T-helper 2 cell treated with Interferon-gamma antibody and Interleukin-4, amounts not matched to agents 5 μg/mL and 100 μg/mL, for 36 hours (primary cell): ENCODE measurements at regions not wholly inside any gene's neighbourhood (a gene's known extent, or its start where the extent isn't known, plus 50 kb on each side); places are given as distances from the start of the nearest gene placed in this dataset.
"Not testable (repeated sequence)": the region's sequence is repeated elsewhere in the genome, so short reads cannot be mapped to it uniquely, and the experiment has no call there.

Experiments
- DNase-seq: peaks from one replicate; pipeline ENCODE4 v3.0.0; 2021; ENCODE audit warnings: low spot score
- H3K27ac Mint-ChIP-seq: one replicate; pipeline ENCODE4 v1.8.0; 2021; ENCODE audit warnings: mild to moderate bottlenecking, mixed read lengths
- H3K27me3 Mint-ChIP-seq: one replicate; pipeline ENCODE4 v1.8.0; 2021; ENCODE audit warnings: low read depth, mixed read lengths
- H3K36me3 Mint-ChIP-seq: one replicate; pipeline ENCODE4 v1.8.0; 2021; ENCODE audit warnings: low read depth, mixed read lengths
- H3K4me1 Mint-ChIP-seq: one replicate; pipeline ENCODE4 v1.8.0; 2021; ENCODE audit warnings: low read depth, mixed read lengths
- H3K4me3 Mint-ChIP-seq: one replicate; pipeline ENCODE4 v1.8.0; 2022; ENCODE audit warnings: mild to moderate bottlenecking, moderate library complexity, mixed read lengths
- H3K9me3 Mint-ChIP-seq: one replicate; pipeline ENCODE4 v1.8.0; 2021; ENCODE audit warnings: mixed read lengths

GRCh38 chr19:30066781-30067759 is 125.0 kb downstream of the URI1 start:
- Mint-ChIP-seq H3K4me1 (no peaks in the 10 kb centered on the region), H3K36me3 (no peaks in the 10 kb centered on the region), H3K27ac (no peak overlapping the region), H3K9me3 (no peaks in the 10 kb centered on the region), H3K27me3 (no peaks in the 10 kb centered on the region), H3K4me3 (no peak overlapping the region)
- no peak for DNase-seq

- H3K36me3 Mint-ChIP-seq: not testable (repeated sequence)
Observed at GRCh38 chr19:30067956-30068506, 126.0 kb downstream of the URI1 start.

GRCh38 chr19:30068528-30069395 is 126.7 kb downstream of the URI1 start:
- Mint-ChIP-seq H3K27ac (no peak overlapping the region), H3K4me1 (no peaks in the 10 kb centered on the region), H3K27me3 (no peaks in the 10 kb centered on the region), H3K36me3 (no peaks in the 10 kb centered on the region), H3K4me3 (no peak overlapping the region), H3K9me3 (no peaks in the 10 kb centered on the region)
- DNase-seq: no peak

More at GRCh38 chr19:30067956-30068506, 126.0 kb downstream of the URI1 start:
- not testable (repeated sequence) for H3K4me3 Mint-ChIP-seq, H3K9me3 Mint-ChIP-seq, H3K4me1 Mint-ChIP-seq, DNase-seq, H3K27me3 Mint-ChIP-seq, H3K27ac Mint-ChIP-seq

- no peak overlapping the region for H3K27ac Mint-ChIP-seq
- no peaks in the 10 kb centered on the region for H3K4me1 Mint-ChIP-seq
- no peaks in the 10 kb centered on the region for H3K27me3 Mint-ChIP-seq
- no peak for DNase-seq
- H3K4me3 Mint-ChIP-seq: no peak overlapping the region
- H3K9me3 Mint-ChIP-seq: no peaks in the 10 kb centered on the region
- H3K36me3 Mint-ChIP-seq: no peaks in the 10 kb centered on the region
Observed at GRCh38 chr19:30069535-30070197, 127.6 kb downstream of the URI1 start.

- no peaks in the 10 kb centered on the region for H3K4me1 Mint-ChIP-seq
- H3K36me3 Mint-ChIP-seq: no peaks in the 10 kb centered on the region
- no peak overlapping the region for H3K4me3 Mint-ChIP-seq
- no peaks in the 10 kb centered on the region for H3K27me3 Mint-ChIP-seq
- H3K27ac Mint-ChIP-seq: no peak overlapping the region
- DNase-seq: no peak
- no peaks in the 10 kb centered on the region for H3K9me3 Mint-ChIP-seq
Observed at GRCh38 chr19:30070198-30070967, 128.3 kb downstream of the URI1 start.

GRCh38 chr19:30070968-30071632 is 129.1 kb downstream of the URI1 start:
- Mint-ChIP-seq H3K4me3 (no peak overlapping the region), H3K27me3 (peaks cover 2% of the 10 kb centered on the region), H3K27ac (no peak overlapping the region), H3K36me3 (no peaks in the 10 kb centered on the region), H3K4me1 (no peaks in the 10 kb centered on the region), H3K9me3 (no peaks in the 10 kb centered on the region)
- DNase-seq: no peak

GRCh38 chr19:30071871-30072270 is 129.8 kb downstream of the URI1 start:
- no peaks in the 10 kb centered on the region for H3K9me3 Mint-ChIP-seq
- H3K27ac Mint-ChIP-seq: no peak overlapping the region
- no peak overlapping the region for H3K4me3 Mint-ChIP-seq
- no peaks in the 10 kb centered on the region for H3K36me3 Mint-ChIP-seq
- H3K27me3 Mint-ChIP-seq: peaks cover 2% of the 10 kb centered on the region
- DNase-seq: no peak
- H3K4me1 Mint-ChIP-seq: no peaks in the 10 kb centered on the region

- no peaks in the 10 kb centered on the region for H3K36me3 Mint-ChIP-seq
- peaks cover 2% of the 10 kb centered on the region for H3K27me3 Mint-ChIP-seq
- DNase-seq: no peak
- no peaks in the 10 kb centered on the region for H3K4me1 Mint-ChIP-seq
- H3K27ac Mint-ChIP-seq: no peak overlapping the region
- H3K9me3 Mint-ChIP-seq: no peaks in the 10 kb centered on the region
- H3K4me3 Mint-ChIP-seq: no peak overlapping the region
Observed at GRCh38 chr19:30073152-30074000, 131.3 kb downstream of the URI1 start.

GRCh38 chr19:30074096-30074495 is 132.1 kb downstream of the URI1 start:
- Mint-ChIP-seq H3K27me3 (peaks cover 2% of the 10 kb centered on the region), H3K27ac (no peak overlapping the region), H3K4me1 (no peaks in the 10 kb centered on the region), H3K36me3 (no peaks in the 10 kb centered on the region), H3K4me3 (no peak overlapping the region), H3K9me3 (no peaks in the 10 kb centered on the region)
- DNase-seq: no peak

- no peaks in the 10 kb centered on the region for H3K9me3 Mint-ChIP-seq
- no peak overlapping the region for H3K4me3 Mint-ChIP-seq
- H3K27me3 Mint-ChIP-seq: peaks cover 4% of the 10 kb centered on the region
Observed at GRCh38 chr19:30074741-30075715, 133.0 kb downstream of the URI1 start.

GRCh38 chr19:30076101-30076551 is 134.1 kb downstream of the URI1 start:
- Mint-ChIP-seq H3K9me3 (no peaks in the 10 kb centered on the region), H3K27me3 (peaks cover 4% of the 10 kb centered on the region), H3K4me3 (no peak overlapping the region), H3K27ac (no peak overlapping the region), H3K36me3 (no peaks in the 10 kb centered on the region), H3K4me1 (no peaks in the 10 kb centered on the region)
- DNase-seq: no peak

More at GRCh38 chr19:30074741-30075715, 133.0 kb downstream of the URI1 start:
- Mint-ChIP-seq H3K36me3 (no peaks in the 10 kb centered on the region), H3K4me1 (no peaks in the 10 kb centered on the region), H3K27ac (no peak overlapping the region)
- no peak for DNase-seq
